OCI-M2 (cell line): ENCODE measurements at regions not wholly inside any gene's neighbourhood (a gene's known extent, or its start where the extent isn't known, plus 50 kb on each side); places are given as distances from the start of the nearest gene placed in this dataset.
"Not testable (repeated sequence)": the region's sequence is repeated elsewhere in the genome, so short reads cannot be mapped to it uniquely, and the experiment has no call there.

Experiments
- DNase-seq: peaks from one replicate; lab custom pipeline; 2025; ENCODE audit not compliant: unreplicated experiment; lab: John Stamatoyannopoulos, UW

GRCh38 chr2:180618570-180618969 lies 361.8 kb upstream of the UBE2E3 start:
- DNase-seq = no peak

GRCh38 chr2:180614776-180615175 lies 365.6 kb upstream of the UBE2E3 start:
- no peak for DNase-seq

GRCh38 chr2:180609626-180610340 lies 370.6 kb upstream of the UBE2E3 start:
- DNase-seq = no peak

- DNase-seq = no peak
Measured at GRCh38 chr2:180607514-180608049, 372.8 kb upstream of the UBE2E3 start.

- DNase-seq = no peak
Measured at GRCh38 chr2:180604077-180604476, 376.3 kb upstream of the UBE2E3 start.

GRCh38 chr2:180601016-180601415 lies 379.4 kb upstream of the UBE2E3 start:
- no peak for DNase-seq

- no peak for DNase-seq
Measured at GRCh38 chr2:180599804-180600203, 380.6 kb upstream of the UBE2E3 start.

- no peak for DNase-seq
Measured at GRCh38 chr2:180597179-180597578, 383.2 kb upstream of the UBE2E3 start.

GRCh38 chr2:180596453-180596852 lies 384.0 kb upstream of the UBE2E3 start:
- no peak for DNase-seq

GRCh38 chr2:180591947-180592346 lies 388.5 kb upstream of the UBE2E3 start:
- DNase-seq = no peak

- DNase-seq = not testable (repeated sequence)
Measured at GRCh38 chr2:180591093-180591781, 389.2 kb upstream of the UBE2E3 start.

GRCh38 chr2:180583441-180584140 lies 396.8 kb upstream of the UBE2E3 start:
- no peak for DNase-seq

GRCh38 chr2:180579388-180579787 lies 401.0 kb upstream of the UBE2E3 start:
- DNase-seq = no peak

GRCh38 chr2:180578441-180578840 lies 402.0 kb upstream of the UBE2E3 start:
- no peak for DNase-seq

- no peak for DNase-seq
Measured at GRCh38 chr2:180577567-180577966, 402.8 kb upstream of the UBE2E3 start.

- no peak for DNase-seq
Measured at GRCh38 chr2:180573951-180574350, 406.5 kb upstream of the UBE2E3 start.

GRCh38 chr2:180572346-180572745 lies 408.1 kb upstream of the UBE2E3 start:
- DNase-seq = no peak

GRCh38 chr2:180571559-180571958 lies 408.8 kb upstream of the UBE2E3 start:
- DNase-seq = no peak

- DNase-seq = no peak
Measured at GRCh38 chr2:180570864-180571263, 409.5 kb upstream of the UBE2E3 start.

- no peak for DNase-seq
Measured at GRCh38 chr2:180564051-180564450, 416.4 kb upstream of the UBE2E3 start.

- no peak for DNase-seq
Measured at GRCh38 chr2:180562378-180562777, 418.0 kb upstream of the UBE2E3 start.

GRCh38 chr2:180559771-180560170 lies 420.6 kb upstream of the UBE2E3 start:
- DNase-seq = no peak
